ENCODE measurements at regions not wholly inside any gene's neighbourhood (a gene's known extent, or its start where the extent isn't known, plus 50 kb on each side); places are given as distances from the start of the nearest gene placed in this dataset.

GRCh38 chr2:220674033-220674432, 898.1 kb downstream of the EPHA4 start:
- no peak for DNase-seq

GRCh38 chr2:220676695-220677094, 895.4 kb downstream of the EPHA4 start:
- DNase-seq: no peak

- no peak for DNase-seq
Measured at GRCh38 chr2:220678943-220679342, 893.2 kb downstream of the EPHA4 start.

GRCh38 chr2:220682616-220683015, 889.5 kb downstream of the EPHA4 start:
- DNase-seq: no peak

GRCh38 chr2:220684099-220684498, 888.0 kb downstream of the EPHA4 start:
- no peak for DNase-seq

- peak; percentile 10 to 72 for DNase-seq
Measured at GRCh38 chr2:220687231-220687843, 884.8 kb downstream of the EPHA4 start.

GRCh38 chr2:220695397-220696279, 876.5 kb downstream of the EPHA4 start:
- no peak for DNase-seq

- DNase-seq: no peak
Measured at GRCh38 chr2:220696280-220696669, 875.8 kb downstream of the EPHA4 start.

- DNase-seq: no peak
Measured at GRCh38 chr2:220697011-220697410, 875.1 kb downstream of the EPHA4 start.

GRCh38 chr2:220701115-220701514, 871.0 kb downstream of the EPHA4 start:
- no peak for DNase-seq

- no peak for DNase-seq
Measured at GRCh38 chr2:220703279-220703678, 868.8 kb downstream of the EPHA4 start.

GRCh38 chr2:220704081-220704480, 868.0 kb downstream of the EPHA4 start:
- DNase-seq: no peak

GRCh38 chr2:220704810-220705209, 867.3 kb downstream of the EPHA4 start:
- DNase-seq: no peak

GRCh38 chr2:220705678-220706077, 866.4 kb downstream of the EPHA4 start:
- DNase-seq: no peak

- DNase-seq: no peak
Measured at GRCh38 chr2:220707261-220707660, 864.8 kb downstream of the EPHA4 start.

- DNase-seq: no peak
Measured at GRCh38 chr2:220708366-220708765, 863.7 kb downstream of the EPHA4 start.

GRCh38 chr2:220717283-220717682, 854.8 kb downstream of the EPHA4 start:
- DNase-seq: no peak

- DNase-seq: no peak
Measured at GRCh38 chr2:220736778-220737177, 835.3 kb downstream of the EPHA4 start.

GRCh38 chr2:220743203-220743602, 828.9 kb downstream of the EPHA4 start:
- no peak for DNase-seq

- no peak for DNase-seq
Measured at GRCh38 chr2:220744861-220745260, 827.2 kb downstream of the EPHA4 start.

GRCh38 chr2:220745682-220746081, 826.4 kb downstream of the EPHA4 start:
- no peak for DNase-seq

GRCh38 chr2:220747736-220748135, 824.4 kb downstream of the EPHA4 start:
- DNase-seq: no peak

GRCh38 chr2:220748875-220749479, 823.1 kb downstream of the EPHA4 start:
- DNase-seq: no peak

- no peak for DNase-seq
Measured at GRCh38 chr2:220753486-220753885, 818.6 kb downstream of the EPHA4 start.

Measured in inflammatory macrophage treated with lipopolysaccharide for 1 hour (primary cell).